C4-2B (cell line): ENCODE measurements at regions not wholly inside any gene's neighbourhood (a gene's known extent, or its start where the extent isn't known, plus 50 kb on each side); places are given as distances from the start of the nearest gene placed in this dataset.

Experiments used
- H3K27ac ChIP-seq: fragments of 450-650 bp; 2 replicates; pipeline ENCODE4 v1.5.1; 2017
- CTCF ChIP-seq: fragments of 450-650 bp; conservative IDR thresholded peaks from 2 replicates; pipeline ENCODE4 v1.5.1; 2017; ENCODE audit warnings: mild to moderate bottlenecking
- ZFX ChIP-seq: fragments of 450-650 bp; IDR thresholded peaks from 2 replicates; pipeline ENCODE4 v1.6.1; 2017

GRCh38 chr10:128326251-128326650 is 200.0 kb upstream of the MKI67 start:
- H3K27ac ChIP-seq: no peak overlapping the region
- TF ChIP-seq CTCF (no peak), ZFX (no peak)

- no peak for TF ChIP-seq ZFX
- no peak for TF ChIP-seq CTCF
- H3K27ac ChIP-seq: no peak overlapping the region
These were observed 200.6 kb upstream of the MKI67 start for GRCh38 chr10:128326851-128327250.

- H3K27ac ChIP-seq: no peak overlapping the region
- no peak for TF ChIP-seq ZFX
- TF ChIP-seq CTCF: no peak
These were observed 210.2 kb upstream of the MKI67 start for GRCh38 chr10:128336401-128336800.

DNA sequence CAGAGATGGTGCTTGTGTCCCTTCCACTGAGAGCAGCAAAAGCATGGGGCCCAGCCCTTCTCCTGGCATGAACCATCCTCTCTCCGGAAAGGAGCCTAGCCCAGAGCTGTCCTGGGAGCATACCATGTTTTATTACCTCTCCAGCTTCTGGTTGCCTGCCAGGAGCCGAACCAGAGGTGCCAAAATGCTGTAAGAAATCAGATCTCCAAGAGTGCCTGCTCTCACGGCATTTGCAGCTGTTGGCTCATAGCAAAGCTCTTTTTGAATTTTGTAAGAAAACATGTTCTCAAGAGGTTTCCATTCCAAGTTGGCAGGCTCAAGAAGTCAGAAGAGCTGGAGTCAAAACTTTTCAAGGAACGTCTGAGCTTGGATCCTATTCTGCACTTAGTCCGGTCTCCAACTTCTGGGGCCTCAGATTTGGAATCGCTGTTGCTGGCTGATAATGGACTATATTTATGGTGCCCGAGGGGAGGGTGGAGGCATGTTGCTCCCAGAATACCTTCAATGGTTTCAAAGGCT is 211.7 kb upstream of the MKI67 start:
- TF ChIP-seq ZFX (no peak), CTCF (no peak)
- H3K27ac ChIP-seq: no peak overlapping the region

DNA sequence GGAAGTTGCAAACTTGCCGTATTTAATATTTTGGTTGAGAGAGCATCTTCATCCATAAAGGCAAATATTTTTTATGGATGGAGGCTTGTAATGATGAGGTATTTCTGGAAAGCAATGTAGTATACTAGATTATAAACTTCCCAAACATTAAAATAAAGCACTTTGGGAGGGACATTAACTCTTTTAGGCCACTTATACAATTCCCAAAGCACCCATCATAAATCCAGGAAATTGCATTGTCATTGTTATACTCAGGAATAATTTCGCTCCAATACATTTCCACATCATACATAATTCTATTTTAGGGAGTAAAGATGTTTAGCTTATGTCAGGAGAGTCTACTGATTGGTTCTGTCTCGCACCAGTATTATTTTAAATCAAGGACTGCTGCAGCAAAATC is 212.7 kb upstream of the MKI67 start:
- no peak overlapping the region for H3K27ac ChIP-seq
- TF ChIP-seq ZFX (no peak), CTCF (no peak)

DNA sequence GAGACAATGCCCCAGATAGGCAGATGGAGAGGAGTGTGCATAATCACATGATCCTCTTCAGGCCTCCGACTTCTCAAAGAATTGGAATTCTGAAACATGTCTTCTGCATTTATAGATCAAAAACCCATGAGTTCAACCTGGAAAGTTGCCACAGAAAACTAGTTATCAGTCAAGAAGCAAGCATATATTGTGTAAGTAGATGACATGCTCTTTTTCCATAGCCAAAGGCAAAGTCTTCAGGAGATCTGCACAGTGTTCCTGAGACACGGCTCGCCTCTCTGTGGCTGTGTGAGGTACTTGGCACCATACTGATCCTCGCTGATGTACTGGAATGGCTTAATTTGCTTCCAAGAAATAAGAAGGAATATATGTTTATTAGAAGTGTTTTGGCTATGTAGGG is 213.5 kb upstream of the MKI67 start:
- TF ChIP-seq CTCF (no peak), ZFX (no peak)
- H3K27ac ChIP-seq: no peak overlapping the region

- TF ChIP-seq ZFX (no peak), CTCF (no peak)
- H3K27ac ChIP-seq: no peak overlapping the region
These were observed 219.1 kb upstream of the MKI67 start for GRCh38 chr10:128345353-128345752.
